DND-41 (cell line): ENCODE measurements at regions not wholly inside any gene's neighbourhood (a gene's known extent, or its start where the extent isn't known, plus 50 kb on each side); places are given as distances from the start of the nearest gene placed in this dataset.
"Not testable (repeated sequence)": the region's sequence is repeated elsewhere in the genome, so short reads cannot be mapped to it uniquely, and the experiment has no call there.

Experiments used
- EZH2 ChIP-seq: IDR thresholded peaks from 3 replicates; pipeline ENCODE4 v1.6.1; 2012; ENCODE audit warnings: borderline replicate concordance, low read depth, mild to moderate bottlenecking, moderate library complexity, low read length, inconsistent platforms; ENCODE audit not compliant: severe bottlenecking
- TF ChIP-seq, protein P1 (sequence below): IDR thresholded peaks from 2 replicates; pipeline ENCODE4 v1.5.1; 2012; ENCODE audit warnings: borderline replicate concordance, low read length, moderate library complexity, mild to moderate bottlenecking; ENCODE audit not compliant: poor library complexity, severe bottlenecking; ENCODE audit errors: extremely low read depth

DNA sequence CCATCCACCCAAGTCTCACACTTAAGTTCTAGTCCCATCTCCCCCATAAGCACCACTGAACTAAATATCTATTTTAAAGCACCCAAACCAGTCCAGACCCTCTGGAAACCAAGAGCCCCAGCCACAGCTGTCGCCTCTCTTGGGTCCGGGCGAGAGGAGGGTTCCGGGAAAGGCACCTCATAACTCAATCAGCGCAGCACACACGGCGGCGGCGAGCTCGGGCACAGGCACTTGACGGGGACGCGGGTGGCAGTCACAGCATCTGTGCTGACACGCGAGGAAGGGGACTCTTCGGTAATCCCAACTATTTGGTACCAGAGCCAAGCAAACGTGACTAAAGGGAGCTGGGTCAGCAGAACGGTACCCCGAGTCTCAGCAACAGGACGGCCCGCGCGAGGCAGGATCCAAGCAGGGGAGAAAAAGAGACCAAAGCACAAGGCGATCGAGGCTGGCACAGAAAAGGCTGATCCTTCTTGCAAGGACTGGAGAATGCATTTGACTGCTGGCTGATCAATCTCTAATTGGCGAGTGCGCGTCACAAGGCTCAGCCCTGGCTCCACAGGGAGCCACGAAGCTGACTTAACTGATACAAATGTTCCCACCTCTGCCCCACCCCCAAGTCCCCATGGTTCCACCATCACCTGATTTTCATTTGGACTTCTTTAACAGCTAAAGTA is 470.7 kb downstream of the PCDH19 start:
- TF ChIP-seq, protein P1, sequence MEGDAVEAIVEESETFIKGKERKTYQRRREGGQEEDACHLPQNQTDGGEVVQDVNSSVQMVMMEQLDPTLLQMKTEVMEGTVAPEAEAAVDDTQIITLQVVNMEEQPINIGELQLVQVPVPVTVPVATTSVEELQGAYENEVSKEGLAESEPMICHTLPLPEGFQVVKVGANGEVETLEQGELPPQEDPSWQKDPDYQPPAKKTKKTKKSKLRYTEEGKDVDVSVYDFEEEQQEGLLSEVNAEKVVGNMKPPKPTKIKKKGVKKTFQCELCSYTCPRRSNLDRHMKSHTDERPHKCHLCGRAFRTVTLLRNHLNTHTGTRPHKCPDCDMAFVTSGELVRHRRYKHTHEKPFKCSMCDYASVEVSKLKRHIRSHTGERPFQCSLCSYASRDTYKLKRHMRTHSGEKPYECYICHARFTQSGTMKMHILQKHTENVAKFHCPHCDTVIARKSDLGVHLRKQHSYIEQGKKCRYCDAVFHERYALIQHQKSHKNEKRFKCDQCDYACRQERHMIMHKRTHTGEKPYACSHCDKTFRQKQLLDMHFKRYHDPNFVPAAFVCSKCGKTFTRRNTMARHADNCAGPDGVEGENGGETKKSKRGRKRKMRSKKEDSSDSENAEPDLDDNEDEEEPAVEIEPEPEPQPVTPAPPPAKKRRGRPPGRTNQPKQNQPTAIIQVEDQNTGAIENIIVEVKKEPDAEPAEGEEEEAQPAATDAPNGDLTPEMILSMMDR: not testable (repeated sequence)
- TF ChIP-seq EZH2: not testable (repeated sequence)
